ENCODE measurements at regions not wholly inside any gene's neighbourhood (a gene's known extent, or its start where the extent isn't known, plus 50 kb on each side); places are given as distances from the start of the nearest gene placed in this dataset.

DNA sequence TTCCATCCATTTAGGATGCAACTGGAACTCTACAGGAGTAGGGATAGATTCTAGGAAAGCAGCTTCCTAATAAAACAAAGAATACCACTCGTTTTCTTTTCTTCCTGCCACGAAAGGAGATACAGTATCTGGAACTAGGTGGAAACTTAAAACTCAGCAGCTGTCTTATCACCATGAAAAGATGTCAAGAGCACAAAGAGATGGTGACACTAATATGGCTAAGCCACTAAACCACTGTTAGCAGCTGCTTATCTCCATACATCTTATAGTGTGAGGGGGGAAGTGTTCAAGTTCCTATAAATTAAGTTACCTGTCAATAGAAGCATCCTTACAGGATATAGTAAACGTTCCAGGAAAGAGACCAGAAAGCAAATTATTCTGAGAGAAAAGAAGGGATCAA is 162.5 kb downstream of the TYW3 start:
- no peak overlapping the region for H2BK12ac ChIP-seq (ENCODE audit: insufficient read length, low read depth, low read length)
- no peaks in the 10 kb centered on the region for H3K79me1 ChIP-seq (ENCODE audit: insufficient read depth, low read depth, low read length, poor library complexity, severe bottlenecking)
- H3K4me2 ChIP-seq (ENCODE audit: insufficient read depth, insufficient read length, low read length) = no peak overlapping the region
- H3K4ac ChIP-seq (ENCODE audit: low read depth, low read length) = no peak overlapping the region
- no peak overlapping the region for H4K8ac ChIP-seq (replicated peaks; ENCODE audit: insufficient read length, low read depth, low read length)
- H2BK15ac ChIP-seq (ENCODE audit: low read depth, low read length) = no peak overlapping the region
- H3K9me3 ChIP-seq (ENCODE audit: control insufficient read depth, low read depth, low read length) = no peaks in the 10 kb centered on the region
- H3K56ac ChIP-seq (ENCODE audit: insufficient read length, low read depth, low read length) = no peak overlapping the region
- H3K27ac Mint-ChIP-seq = no peak overlapping the region
- H3K27me3 Mint-ChIP-seq (ENCODE audit: low read depth) = no peaks in the 10 kb centered on the region
- no peak for DNase-seq
- H2BK5ac ChIP-seq (ENCODE audit: insufficient read length, low read length) = no peak overlapping the region
- no peak overlapping the region for H3K18ac ChIP-seq (ENCODE audit: insufficient read length, low read depth, low read length)
- no peak overlapping the region for H3K14ac ChIP-seq (ENCODE audit: insufficient read depth, low read length)
- no peak overlapping the region for H2AK5ac ChIP-seq (ENCODE audit: insufficient read length, low read length)
- no peak overlapping the region for H2BK20ac ChIP-seq (ENCODE audit: low read depth, low read length, poor library complexity, severe bottlenecking)
- no peak overlapping the region for H2AFZ ChIP-seq (ENCODE audit: low read length)
- no peak overlapping the region for H4K91ac ChIP-seq (ENCODE audit: insufficient read length, low read depth, low read length)
- no peak overlapping the region for H4K5ac ChIP-seq (ENCODE audit: insufficient read length, low read depth, low read length)
- H4K20me1 ChIP-seq (ENCODE audit: control insufficient read depth, insufficient read depth, insufficient read length) = no peaks in the 10 kb centered on the region
- H3K9ac ChIP-seq (ENCODE audit: extremely low read depth, insufficient read length, low read length) = no peak overlapping the region
- no peaks in the 10 kb centered on the region for H3K36me3 Mint-ChIP-seq (ENCODE audit: insufficient read depth in 1 of 3, low read depth in 3 of 3)
- H3K23me2 ChIP-seq (ENCODE audit: insufficient read length, low read depth, low read length, poor library complexity, severe bottlenecking) = no peaks in the 10 kb centered on the region
- H3K9me3 Mint-ChIP-seq = peaks cover 0 to 3% of the 10 kb centered on the region in 2 experiments; a peak in 1 of 5 replicates
- TF ChIP-seq, protein P1, sequence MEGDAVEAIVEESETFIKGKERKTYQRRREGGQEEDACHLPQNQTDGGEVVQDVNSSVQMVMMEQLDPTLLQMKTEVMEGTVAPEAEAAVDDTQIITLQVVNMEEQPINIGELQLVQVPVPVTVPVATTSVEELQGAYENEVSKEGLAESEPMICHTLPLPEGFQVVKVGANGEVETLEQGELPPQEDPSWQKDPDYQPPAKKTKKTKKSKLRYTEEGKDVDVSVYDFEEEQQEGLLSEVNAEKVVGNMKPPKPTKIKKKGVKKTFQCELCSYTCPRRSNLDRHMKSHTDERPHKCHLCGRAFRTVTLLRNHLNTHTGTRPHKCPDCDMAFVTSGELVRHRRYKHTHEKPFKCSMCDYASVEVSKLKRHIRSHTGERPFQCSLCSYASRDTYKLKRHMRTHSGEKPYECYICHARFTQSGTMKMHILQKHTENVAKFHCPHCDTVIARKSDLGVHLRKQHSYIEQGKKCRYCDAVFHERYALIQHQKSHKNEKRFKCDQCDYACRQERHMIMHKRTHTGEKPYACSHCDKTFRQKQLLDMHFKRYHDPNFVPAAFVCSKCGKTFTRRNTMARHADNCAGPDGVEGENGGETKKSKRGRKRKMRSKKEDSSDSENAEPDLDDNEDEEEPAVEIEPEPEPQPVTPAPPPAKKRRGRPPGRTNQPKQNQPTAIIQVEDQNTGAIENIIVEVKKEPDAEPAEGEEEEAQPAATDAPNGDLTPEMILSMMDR (conservative IDR thresholded peaks at IDR 0.05) = no peak
- H3K27ac ChIP-seq (ENCODE audit: insufficient read length, low read depth, low read length) = no peak overlapping the region
- no peak overlapping the region for H3K23ac ChIP-seq (ENCODE audit: insufficient read length, low read depth, low read length)
- no CpG with 5 or more reads among the region's 3 CpGs for WGBS (ENCODE audit: extremely low coverage, insufficient read length, low lambda C conversion rate)
- H3K4me3 Mint-ChIP-seq = no peak overlapping the region
- H3K79me2 ChIP-seq (ENCODE audit: insufficient read depth, low read length) = no peaks in the 10 kb centered on the region
- peaks cover 6% of the 10 kb centered on the region in 2 experiments; a peak in 3 of 4 replicates for H3K4me1 Mint-ChIP-seq
- H3K4me1 ChIP-seq (ENCODE audit: insufficient read depth, low read length) = no peaks in the 10 kb centered on the region
- no peaks in the 10 kb centered on the region for H3K27me3 ChIP-seq (ENCODE audit: insufficient read depth, low read length)
- no peak overlapping the region for H3T11ph ChIP-seq (ENCODE audit: low read length)
- H2BK120ac ChIP-seq (ENCODE audit: low read depth, low read length, poor library complexity, severe bottlenecking) = no peak overlapping the region

All from H9 (cell line).